GM19023 (cell line): ENCODE measurements at regions not wholly inside any gene's neighbourhood (a gene's known extent, or its start where the extent isn't known, plus 50 kb on each side); places are given as distances from the start of the nearest gene placed in this dataset.

Experiments used
- ATAC-seq: cut with Tn5 transposase; IDR thresholded peaks from one replicate; pipeline ENCODE4 v1.9.1; 2021; ENCODE audit warnings: mild to moderate bottlenecking, moderate library complexity; ENCODE audit not compliant: unreplicated experiment

DNA sequence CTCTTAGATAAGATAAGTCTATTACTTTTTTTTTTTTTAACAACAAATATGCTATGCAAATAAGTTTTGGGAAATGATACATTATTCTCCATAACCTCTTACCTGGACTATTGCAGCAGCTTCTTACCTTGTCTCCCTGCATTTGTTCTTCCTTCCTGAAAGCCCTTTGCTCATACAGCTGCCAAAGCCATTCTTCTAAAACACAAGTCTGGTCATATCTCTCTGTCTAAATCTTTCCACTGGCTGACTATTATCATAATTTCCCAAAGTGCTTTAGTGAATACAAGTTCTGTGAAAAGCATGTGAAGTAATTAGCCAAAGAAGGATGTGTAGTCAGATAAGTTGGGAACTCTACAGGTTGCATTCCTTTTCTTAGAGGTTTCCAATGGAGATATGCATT is 115.4 kb upstream of the CNTLN start:
- ATAC-seq, result no peak

DNA sequence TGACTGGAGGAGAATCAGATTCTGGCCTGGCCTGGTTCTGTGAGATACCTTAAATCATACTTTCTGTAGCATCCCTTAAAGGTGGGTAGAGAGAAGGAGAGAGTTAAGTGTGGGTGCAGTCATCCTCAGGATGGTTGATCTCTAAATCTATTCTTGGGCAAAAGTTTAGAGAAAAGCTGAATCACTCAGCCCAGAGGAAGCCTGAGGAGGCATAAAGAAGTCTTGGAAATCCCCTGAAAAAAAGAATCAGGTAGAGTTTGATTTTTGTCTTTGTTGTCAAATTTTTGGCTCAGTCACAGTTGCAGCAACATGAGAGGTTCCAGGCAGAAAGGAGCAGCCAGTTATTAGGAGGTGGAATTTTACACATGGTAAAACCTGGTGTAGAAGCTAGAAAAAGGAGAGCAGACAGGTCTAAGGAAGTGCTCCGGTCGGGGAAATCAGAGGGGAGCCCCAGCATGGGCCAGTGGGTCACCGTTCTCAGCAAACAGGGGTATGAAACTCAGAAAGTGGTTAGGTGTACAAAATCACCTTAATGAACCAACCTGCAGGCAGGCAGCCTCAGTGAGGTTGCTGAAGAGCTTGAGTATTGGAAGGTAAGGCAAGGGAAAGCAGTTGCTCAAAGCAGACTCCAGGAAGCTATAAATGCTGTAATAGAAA is 116.2 kb upstream of the CNTLN start:
- ATAC-seq, result no peak

DNA sequence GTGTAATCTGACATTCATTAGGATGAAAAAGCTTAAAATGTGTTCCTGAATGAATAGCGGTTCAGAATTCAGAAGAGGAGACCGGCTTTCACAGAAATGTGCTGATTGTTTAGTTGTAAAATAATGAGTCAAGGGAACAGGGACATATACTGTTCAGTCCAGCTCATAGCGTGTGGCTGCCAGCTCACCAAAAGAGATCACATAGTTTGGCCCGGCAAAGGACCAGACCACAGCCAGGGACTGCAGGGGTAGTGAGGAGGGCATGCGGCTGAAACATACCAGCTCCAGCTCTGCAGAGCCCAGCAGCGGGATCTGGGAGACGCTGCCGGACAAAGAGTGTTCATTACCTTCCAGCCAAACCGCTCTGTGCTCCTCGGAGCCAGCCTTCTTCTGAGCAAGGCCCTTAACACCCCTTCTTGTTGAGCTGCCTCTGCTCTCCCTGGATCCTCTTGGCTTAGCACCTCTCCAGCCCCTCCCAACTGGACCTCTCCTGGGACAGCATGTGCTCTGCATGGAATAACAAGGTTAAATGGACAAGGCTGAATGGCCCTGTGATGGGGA is 116.8 kb upstream of the CNTLN start:
- ATAC-seq, result no peak

DNA sequence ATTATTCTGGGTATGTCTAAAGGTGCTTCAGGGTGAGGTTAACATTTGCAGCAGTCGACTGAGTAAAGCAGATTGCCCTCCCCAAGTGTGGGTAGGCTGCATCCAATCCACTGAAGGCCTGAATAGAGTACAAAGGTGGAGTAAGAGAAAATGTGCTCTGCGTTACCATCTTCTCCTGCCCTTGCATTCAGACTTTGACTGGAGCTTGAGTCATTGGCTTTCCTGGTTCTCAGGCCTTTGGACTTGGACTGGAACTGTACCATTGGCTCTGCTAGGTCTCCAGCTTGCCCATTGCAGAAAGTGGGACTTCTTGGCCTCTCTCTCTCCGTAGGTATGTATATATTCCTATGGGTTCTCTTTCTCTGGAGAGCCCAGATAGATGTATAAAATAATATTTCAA is 120.9 kb upstream of the CNTLN start:
- ATAC-seq, result no peak

DNA sequence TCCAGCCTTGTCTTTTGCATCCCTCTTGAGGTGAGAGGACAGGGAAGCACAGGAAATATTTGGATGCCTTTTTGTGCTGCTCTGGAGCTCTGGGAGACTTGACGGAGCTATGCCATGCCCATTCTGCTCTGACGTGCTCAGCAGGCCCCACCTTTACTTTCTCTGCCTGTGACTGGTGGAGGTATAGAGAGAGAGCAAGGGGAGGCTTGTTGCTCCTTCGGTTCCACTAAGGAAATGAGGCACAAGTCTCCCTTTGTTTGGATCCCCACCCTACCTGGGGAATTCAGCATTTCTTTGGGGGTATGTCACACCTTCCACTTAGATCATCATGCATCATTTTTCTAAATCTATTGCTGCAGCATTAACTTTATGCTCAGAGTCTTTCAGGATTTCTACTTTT is 121.8 kb upstream of the CNTLN start:
- no peak for ATAC-seq

DNA sequence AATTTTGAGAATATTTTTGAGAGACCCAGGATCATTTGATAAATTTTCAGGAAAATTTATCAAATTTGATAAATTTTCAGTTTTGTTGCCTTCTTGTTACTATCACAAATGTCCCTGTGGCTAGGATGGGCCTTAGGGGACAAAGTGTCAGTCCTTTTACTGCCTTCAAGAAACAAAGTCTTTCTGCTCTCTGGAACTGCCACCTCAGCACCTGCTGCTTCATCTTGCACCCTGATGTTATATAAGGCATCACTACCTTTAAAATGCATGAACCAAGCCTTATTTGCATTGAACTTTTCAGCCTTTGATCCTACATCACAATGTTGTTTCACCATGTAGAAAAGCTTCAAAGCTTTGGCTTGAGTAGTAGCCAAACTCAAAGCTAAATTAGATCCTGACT is 123.0 kb upstream of the CNTLN start:
- no peak for ATAC-seq

DNA sequence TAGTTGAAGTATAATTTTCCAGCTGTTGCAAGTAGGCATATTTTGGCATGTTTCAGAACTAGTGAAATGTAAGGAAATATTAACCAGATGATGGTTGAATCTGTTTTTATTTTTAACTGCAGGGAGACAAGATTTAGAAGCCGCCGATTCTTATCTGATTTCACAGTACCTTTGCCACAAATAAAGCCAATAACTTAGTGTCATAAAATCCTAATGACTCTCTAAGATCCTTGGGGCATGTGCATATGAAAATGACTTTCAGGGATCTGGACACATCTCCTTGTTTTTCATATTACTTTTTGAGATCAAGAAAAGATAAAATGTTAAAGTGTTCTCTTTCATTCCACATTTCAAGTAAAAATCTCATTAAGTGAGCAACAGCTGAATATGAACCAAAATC is 125.8 kb upstream of the CNTLN start:
- ATAC-seq, result no peak

DNA sequence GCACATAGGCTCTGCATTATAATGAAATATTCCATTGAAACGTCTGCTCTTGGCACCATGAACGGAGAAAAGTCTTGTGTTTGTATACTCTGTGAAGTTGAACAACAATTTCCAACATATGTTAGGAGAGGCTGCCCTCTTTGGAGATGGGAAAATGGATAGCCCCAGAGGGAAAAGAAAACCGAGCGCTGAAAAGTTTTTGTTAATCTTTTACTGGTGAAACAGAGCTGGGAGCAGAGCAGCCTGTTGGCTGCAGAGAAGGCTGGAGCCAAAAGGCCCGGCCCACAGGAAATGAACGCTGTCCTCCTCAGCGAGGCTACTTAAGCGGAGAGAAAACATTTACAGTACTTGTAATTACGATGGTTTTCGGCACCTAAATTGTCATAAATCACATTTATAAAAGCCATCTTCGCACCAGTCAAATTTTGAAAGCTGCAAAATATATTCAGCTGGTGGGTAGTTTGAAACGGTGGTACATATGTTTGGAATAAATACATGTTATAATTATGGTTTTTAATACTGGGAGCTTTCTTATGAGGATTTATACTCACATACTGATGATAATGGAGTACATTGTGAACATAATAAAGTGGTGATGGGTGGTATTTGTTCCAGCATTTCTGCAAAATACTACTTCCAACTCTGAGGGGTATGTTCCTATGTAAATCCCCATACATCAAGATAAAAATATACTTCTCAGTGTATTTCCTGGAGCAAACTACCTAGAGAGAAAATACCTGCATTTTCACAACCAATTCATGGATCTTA is 129.6 kb upstream of the CNTLN start:
- no peak for ATAC-seq

DNA sequence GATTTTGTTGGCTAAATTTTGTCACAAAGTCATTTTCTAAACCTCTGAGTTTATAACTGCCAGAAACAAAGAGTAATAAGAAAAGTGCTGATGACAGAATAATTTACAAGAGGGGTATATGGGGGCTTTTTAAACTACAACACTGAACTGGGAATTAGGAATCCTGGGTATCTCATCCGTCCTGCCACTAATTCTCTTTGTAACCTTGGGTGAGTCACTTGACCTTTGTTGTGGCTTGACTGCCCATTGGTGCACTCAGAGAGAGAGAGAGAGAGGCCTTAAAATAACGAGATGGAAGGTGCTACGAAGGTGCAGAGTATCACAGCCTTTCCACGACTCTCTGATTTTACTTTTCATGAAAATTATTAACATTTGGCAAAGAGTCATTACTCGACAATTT is 130.3 kb upstream of the CNTLN start:
- no peak for ATAC-seq

DNA sequence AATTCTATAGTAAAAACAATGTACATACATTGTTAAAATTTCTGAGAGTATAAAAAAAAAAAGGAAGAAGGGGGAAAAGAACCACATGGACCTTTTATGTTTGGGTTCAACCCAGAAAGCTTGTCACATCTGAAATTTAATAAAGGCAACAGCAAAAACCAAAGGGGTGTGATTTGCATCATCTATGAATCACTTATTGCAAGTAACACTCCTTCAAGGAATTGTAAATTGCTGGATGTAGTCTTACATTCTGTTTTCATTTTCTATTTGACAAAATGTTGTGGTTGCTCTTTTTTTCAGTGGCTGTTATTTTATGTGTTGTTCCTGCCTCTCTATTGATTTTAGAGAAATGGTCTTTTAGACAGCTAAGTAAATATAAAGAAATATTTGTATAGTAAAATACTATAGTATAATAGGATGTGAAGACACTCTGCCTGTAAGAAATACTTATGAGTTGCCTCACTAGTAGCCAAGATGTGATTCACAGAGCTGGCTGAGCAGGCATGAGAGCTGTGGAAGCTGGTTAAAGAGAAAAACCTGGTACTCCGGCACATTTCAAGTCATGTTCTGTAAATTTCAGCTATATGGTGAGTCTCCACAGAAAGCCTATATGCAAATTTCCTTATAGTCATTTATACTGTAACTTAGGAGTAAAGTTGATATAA is 131.1 kb upstream of the CNTLN start:
- no peak for ATAC-seq

DNA sequence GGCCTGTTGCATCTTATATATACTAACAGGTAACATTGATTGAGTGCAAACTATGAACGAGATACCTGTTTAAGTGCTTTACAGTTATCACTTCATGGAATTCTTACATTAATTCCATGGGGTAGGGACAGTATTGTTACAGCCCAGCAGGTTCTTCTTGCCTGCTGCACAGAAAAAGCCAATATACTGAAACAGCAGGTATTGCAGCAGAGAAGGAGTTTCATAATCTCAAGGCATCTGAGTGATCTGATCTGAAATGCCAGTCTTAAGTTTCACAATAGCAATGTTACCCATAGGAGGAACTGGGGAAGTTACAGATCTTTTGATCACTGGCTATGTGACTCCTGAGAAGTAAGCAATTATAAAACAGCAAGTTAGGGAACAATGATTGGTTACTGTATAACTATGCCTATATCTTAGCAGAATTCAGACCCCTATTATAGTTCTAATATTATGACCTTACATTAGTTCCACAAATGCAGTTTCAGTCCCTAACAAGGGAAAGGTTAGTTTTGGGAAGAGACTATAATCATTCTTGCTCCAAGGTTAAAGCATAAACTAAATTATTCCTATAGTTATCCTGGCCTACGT is 126.5 kb upstream of the BNC2 start:
- no peak for ATAC-seq

DNA sequence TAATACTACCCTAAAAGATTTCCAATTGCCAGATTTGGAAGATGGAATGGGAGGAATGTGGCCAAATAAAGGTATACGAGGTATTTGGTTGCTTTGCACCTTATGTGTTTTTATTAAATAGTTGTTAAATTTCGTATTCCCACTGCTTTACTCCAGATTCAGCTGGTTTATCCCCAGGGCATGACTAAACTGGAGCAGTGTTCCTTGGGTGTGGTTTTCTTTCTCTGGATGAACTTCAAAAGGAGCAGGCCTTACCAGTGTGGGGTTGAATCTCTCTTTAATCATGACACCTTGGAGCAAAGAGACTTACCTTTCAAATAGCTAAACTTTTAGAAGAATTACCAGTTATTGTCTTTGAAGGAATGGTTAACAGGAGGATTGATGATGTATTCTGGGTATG is 121.7 kb upstream of the BNC2 start:
- no peak for ATAC-seq

DNA sequence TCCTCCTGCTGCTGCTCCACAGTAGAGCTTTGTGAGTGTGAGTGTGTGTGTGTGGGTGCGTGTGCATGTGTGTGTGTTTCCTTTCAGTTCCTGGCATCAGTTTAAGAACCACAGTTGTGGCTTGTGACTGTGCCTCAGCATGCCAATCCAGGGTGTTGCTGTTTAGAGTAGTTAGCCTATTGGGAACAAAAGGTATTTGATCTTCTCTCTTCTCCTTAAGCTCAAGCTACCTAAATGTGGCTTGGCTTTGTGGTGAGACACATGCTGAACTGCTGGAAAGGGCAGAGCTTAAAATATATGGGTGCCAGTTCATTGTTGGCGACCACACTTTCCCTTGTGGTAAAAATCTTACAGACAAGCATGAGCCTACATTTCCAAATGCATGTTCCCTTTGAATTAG is 116.6 kb upstream of the BNC2 start:
- ATAC-seq, result no peak

DNA sequence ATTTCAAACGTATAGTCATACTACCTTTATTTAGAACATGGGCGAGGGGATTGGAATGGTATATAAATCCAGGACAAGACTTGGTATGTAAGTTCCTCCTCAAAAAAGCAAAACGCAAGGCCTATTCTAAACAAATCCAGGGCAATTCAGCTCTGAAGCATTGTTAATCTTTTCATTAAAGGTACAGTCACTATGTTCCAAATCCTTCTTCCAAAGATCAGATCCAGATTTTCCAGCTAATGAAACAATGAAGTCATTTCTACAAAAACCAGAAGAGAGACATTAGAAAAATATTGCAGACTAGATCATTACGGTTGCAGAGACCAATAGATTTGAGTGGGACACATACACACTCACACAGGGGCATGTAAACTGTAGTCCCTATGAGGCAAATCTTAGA is 116.1 kb upstream of the BNC2 start:
- ATAC-seq, result no peak

DNA sequence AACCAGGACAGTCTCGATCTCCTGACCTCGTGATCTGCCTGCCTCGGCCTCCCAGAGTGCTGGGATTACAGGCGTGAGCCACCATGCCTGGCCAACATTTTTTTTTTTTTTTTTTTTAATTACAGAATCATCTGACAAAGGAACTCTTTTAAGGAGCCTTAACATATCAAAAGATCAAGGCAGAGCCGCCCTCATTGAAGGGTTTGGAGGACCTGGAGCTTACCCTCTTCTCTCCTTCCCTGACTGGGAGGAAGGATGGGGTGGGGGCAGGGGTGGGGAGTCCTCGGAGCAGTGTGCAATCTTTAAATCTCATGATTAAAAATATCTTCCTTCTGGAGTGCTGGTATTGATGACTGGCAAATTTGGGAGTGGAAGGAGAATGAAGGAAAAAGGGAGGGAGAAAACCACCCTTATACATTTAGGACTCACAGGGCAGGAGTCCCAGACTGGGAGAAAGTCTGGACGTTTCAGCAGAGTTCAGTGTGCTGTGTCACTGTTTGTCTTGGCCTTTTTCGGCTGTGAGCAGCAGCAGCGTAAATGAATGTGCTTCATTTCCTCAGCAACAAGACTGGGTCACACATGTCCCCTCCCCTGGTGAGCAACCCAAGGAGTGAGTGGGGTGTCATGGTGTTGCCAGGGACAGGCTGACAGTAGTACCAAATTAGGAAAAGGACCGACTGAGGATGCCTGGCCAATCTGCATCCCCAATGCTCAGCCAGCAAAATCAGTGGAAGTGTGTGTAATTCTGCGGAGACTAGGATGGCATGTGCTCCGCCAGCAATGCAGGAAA is 115.3 kb upstream of the BNC2 start:
- ATAC-seq, result no peak

DNA sequence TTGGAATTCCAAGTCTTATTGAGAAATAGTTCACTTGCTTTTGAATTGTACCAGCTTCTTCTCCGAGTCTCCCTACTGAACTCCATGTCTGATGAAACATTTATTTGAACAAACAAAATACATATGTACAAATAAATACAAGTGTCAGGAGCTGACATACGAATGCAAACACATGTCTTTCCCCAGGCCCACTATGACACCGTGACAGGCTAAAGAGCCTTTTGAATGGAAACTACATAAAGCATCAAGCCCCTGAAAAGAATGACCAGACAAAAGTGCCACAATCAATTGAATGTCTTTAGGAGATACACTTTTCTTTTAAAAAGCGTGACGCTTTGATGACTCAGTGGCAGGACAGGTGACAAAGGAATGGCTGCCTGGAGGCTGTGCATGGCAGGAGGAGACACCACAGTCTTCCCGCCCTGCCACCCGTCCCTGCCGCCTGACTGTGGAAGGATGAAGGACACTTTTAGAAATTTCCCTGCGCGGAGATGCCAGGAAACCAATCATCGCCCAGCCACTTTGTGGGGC is 112.4 kb upstream of the BNC2 start:
- ATAC-seq, result no peak

DNA sequence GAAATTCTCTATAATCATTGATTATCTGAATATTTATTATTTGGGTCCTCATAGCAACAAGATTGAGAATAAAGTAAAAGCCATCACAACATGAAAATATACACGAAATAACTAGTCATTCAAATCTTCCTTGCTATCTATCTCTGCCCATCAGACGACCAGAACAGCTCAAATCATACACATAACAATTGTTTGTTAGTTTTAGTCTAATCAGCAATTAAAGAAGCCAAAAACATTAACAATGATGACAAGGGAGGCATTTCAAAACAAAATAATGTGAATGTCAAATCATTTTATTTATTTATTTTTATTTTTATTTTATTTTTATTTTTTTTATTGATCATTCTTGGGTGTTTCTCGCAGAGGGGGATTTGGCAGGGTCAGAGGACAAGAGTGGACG is 106.0 kb upstream of the BNC2 start:
- no peak for ATAC-seq

DNA sequence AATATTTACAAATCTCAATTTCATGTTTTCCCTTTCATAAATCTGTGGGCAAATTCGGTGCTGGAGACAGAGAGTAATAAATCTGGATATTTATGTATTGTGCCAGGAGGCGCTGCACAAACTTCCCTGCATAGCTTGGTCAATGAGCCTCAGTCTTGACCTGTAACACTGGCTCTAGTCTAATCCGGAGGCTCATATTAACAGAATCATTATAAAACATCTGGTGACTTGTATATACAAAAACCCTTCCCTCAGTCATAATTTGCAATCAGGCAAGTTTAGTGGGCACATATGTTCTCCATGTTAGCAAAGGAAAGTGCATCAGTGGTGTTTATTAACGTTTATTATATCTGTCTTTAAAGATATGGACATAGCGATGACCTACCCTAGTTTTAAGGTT is 104.0 kb upstream of the BNC2 start:
- no peak for ATAC-seq

DNA sequence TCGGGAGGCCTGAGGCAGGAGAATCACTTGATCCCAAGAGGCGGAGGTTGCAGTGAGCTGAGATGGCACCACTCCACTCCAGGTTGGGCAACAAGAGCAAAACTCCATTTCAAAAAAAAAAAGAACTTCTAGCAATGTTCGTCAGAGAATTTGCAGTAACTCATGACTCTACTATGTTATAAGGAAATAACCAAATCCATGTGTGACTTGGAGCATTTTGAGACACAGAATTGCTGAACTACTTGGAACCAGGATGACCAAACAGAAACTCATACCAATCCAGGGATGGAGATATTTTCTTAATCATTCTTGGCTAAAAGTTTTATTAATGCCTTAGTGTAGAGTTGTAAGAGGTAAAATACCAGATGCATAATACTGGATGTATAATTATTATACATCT is 99.9 kb upstream of the BNC2 start:
- no peak for ATAC-seq

DNA sequence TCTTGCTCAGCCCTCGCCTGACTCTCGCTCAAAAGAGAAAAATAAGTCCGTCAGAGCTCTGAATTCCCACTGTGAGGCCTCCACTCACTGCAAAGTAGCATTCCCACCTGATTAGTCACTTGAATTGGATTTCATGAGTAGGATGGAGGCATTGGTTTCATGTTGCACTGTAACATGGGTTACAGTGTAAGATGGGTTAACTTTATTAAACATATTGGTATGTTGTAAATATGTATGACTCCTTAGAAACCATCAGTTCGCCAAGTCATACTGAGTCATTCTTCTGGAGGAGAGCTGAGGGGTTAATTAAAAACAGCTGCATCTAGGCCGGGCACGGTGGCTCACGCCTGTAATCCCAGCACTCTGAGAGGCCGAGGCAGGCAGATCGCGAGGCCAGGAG is 93.8 kb upstream of the BNC2 start:
- no peak for ATAC-seq

DNA sequence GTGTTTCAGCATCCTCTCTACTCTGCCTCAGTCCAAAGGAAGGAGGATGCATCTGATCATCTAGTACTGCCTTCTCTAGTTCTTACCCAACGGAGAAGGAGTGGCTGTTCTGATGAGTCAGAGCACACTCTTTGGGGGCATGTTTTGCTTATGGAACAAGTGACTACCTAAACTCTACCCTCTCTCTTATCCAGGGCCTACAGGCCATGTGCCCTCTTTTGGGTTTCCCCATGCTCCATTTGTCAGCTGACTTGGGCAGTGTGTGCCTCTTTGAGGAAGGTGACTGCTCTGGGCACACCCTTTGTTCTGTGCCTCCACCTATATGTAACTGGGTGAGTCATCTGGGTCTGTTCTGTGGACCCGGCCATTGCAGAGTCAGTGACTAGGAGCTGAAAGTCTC is 89.6 kb upstream of the BNC2 start:
- ATAC-seq, result no peak
